H1 (cell line): ENCODE measurements at regions not wholly inside any gene's neighbourhood (a gene's known extent, or its start where the extent isn't known, plus 50 kb on each side); places are given as distances from the start of the nearest gene placed in this dataset.

Source experiments
- CTCF ChIA-PET: fragments of 300-600 bp; sonication (Branson Sonifier 250); formaldehyde crosslinking; loops from one replicate; lab custom pipeline; 2021; ENCODE audit not compliant: partially characterized antibody; lab: Charles Lee
- POLR2A ChIA-PET: fragments of 300-600 bp; sonication (Branson Sonifier 250); formaldehyde crosslinking; loops from one replicate; lab custom pipeline; 2021; ENCODE audit warnings: inconsistent platforms; ENCODE audit not compliant: partially characterized antibody; lab: Charles Lee
- DNase-seq, 2 experiments: peaks; one replicate each; pipeline versions ENCODE4 v3.0.0 to v3.0.0-alpha.2; 2010 to 2022; ENCODE audit warnings: low spot score in 2 of 2, low read depth in 1 of 2, mixed read lengths in 1 of 2
- FAIRE-seq: peaks from 2 replicates; lab custom pipeline; 2011; peaks lifted over from hg19 to GRCh38; lab: Jason Lieb, UNC
- H2AFZ ChIP-seq: 2 replicates; pipeline ENCODE4 v1.8.1; 2012; ENCODE audit warnings: low read length, inconsistent platforms
- H2AK5ac ChIP-seq: 2 replicates; pipeline ENCODE4 v1.6.1; 2013; ENCODE audit warnings: low read depth, low read length
- H2BK120ac ChIP-seq: replicated peaks from 2 replicates; pipeline ENCODE3; 2013; ENCODE audit warnings: low read depth, low read length, inconsistent platforms
- H2BK12ac ChIP-seq: 2 replicates; pipeline ENCODE4 v1.6.1; 2013; ENCODE audit warnings: low read depth, low read length
- H2BK15ac ChIP-seq: 2 replicates; pipeline ENCODE4 v1.6.1; 2013; ENCODE audit warnings: low read length
- H2BK20ac ChIP-seq: 2 replicates; pipeline ENCODE4 v1.6.1; 2013; ENCODE audit warnings: low read length
- H2BK5ac ChIP-seq: 2 replicates; pipeline ENCODE4 v1.6.1; 2013; ENCODE audit warnings: low read depth, low read length
- H3K14ac ChIP-seq: 2 replicates; pipeline ENCODE4 v1.6.1; 2013; ENCODE audit warnings: inconsistent platforms; ENCODE audit not compliant: insufficient read length
- H3K18ac ChIP-seq: 2 replicates; pipeline ENCODE4 v1.6.1; 2013; ENCODE audit warnings: low read length; ENCODE audit errors: extremely low read depth
- H3K23ac ChIP-seq: 2 replicates; pipeline ENCODE4 v1.6.1; 2013; ENCODE audit warnings: inconsistent platforms; ENCODE audit not compliant: insufficient read length
- H3K23me2 ChIP-seq: 2 replicates; pipeline ENCODE4 v1.6.1; 2013; ENCODE audit warnings: low read depth, low read length
- H3K27ac ChIP-seq: 2 replicates; pipeline ENCODE4 v1.6.1; 2011; ENCODE audit warnings: low read depth, low read length, inconsistent platforms
- H3K27me3 ChIP-seq, 4 experiments: replicated peaks in 1 of 4; 1 replicate in 1 of 4; 2 replicates in 3 of 4; pipeline versions ENCODE4 v1.6.1 to v1.8.1; 2011 to 2013; ENCODE audit warnings: low read length in 3 of 4, mild to moderate bottlenecking in 3 of 4, inconsistent platforms in 2 of 4, mixed read lengths in 2 of 4, moderate library complexity in 1 of 4; ENCODE audit not compliant: control insufficient read depth in 3 of 4, insufficient read depth in 3 of 4; ENCODE audit errors: extremely low read depth in 1 of 4
- H3K36me3 ChIP-seq, 4 experiments: 2 replicates each; pipeline versions ENCODE4 v1.6.1 to v1.8.1; 2011 to 2013; ENCODE audit warnings: mild to moderate bottlenecking in 4 of 4, low read length in 3 of 4, moderate library complexity in 2 of 4, control low read depth in 1 of 4, inconsistent platforms in 1 of 4; ENCODE audit not compliant: insufficient read depth in 4 of 4, control insufficient read depth in 2 of 4
- H3K4ac ChIP-seq: replicated peaks from 2 replicates; pipeline ENCODE3; 2013; ENCODE audit warnings: low read length, low read depth, mixed read lengths, inconsistent platforms; ENCODE audit not compliant: insufficient read length
- H3K4me1 ChIP-seq, 4 experiments: replicated peaks in 1 of 4; 1 replicate in 1 of 4; 2 replicates in 3 of 4; pipeline versions ENCODE4 v1.6.1 to v1.8.1; 2011 to 2013; ENCODE audit warnings: low read length in 3 of 4, inconsistent platforms in 2 of 4, mixed read lengths in 1 of 4; ENCODE audit not compliant: insufficient read depth in 4 of 4, control insufficient read depth in 3 of 4
- H3K4me2 ChIP-seq, 2 experiments: 2 replicates each; pipeline versions ENCODE4 v1.6.1 to v1.8.1; 2011 to 2013; ENCODE audit warnings: low read depth in 2 of 2, low read length in 2 of 2, control low read depth in 1 of 2, inconsistent platforms in 1 of 2, mild to moderate bottlenecking in 1 of 2; ENCODE audit not compliant: insufficient read depth in 1 of 2
- H3K4me3 ChIP-seq, 4 experiments: fragments of 200-600, 300-600 bp in 1 of 4; sonication (generic), shearing (Covaris generic), sonication (Bioruptor Twin) in 1 of 4; 2 replicates each; pipeline versions ENCODE4 v1.5.1 to v1.8.1; 2011 to 2016; ENCODE audit warnings: low read length in 4 of 4, low read depth in 3 of 4, control low read depth in 2 of 4, inconsistent platforms in 2 of 4, mild to moderate bottlenecking in 2 of 4, mixed read lengths in 1 of 4, moderate library complexity in 1 of 4; ENCODE audit not compliant: insufficient read depth in 2 of 4; ENCODE audit errors: extremely low read depth in 1 of 4
- H3K56ac ChIP-seq: replicated peaks from 2 replicates; pipeline ENCODE3; 2013; ENCODE audit warnings: low read depth, mild to moderate bottlenecking, mixed read lengths, low read length, inconsistent platforms; ENCODE audit not compliant: insufficient read length
- H3K79me1 ChIP-seq: 2 replicates; pipeline ENCODE4 v1.6.1; 2013; ENCODE audit warnings: low read depth, low read length, control low read depth
- H3K79me2 ChIP-seq, 2 experiments: 2 replicates each; pipeline versions ENCODE4 v1.6.1 to v1.8.1; 2012 to 2013; ENCODE audit warnings: low read length in 2 of 2, mild to moderate bottlenecking in 2 of 2, inconsistent platforms in 1 of 2; ENCODE audit not compliant: insufficient read depth in 2 of 2, control insufficient read depth in 1 of 2
- H3K9ac ChIP-seq, 4 experiments: replicated peaks in 1 of 4; 1 replicate in 1 of 4; 2 replicates in 3 of 4; pipeline versions ENCODE4 v1.6.1 to v1.8.1; 2011 to 2013; ENCODE audit warnings: low read depth in 3 of 4, low read length in 3 of 4, control low read depth in 2 of 4, mild to moderate bottlenecking in 2 of 4, moderate library complexity in 2 of 4, inconsistent platforms in 1 of 4; ENCODE audit errors: extremely low read depth in 1 of 4
- H3K9me3 ChIP-seq, 2 experiments: 2 replicates each; pipeline versions ENCODE4 v1.6.1 to v1.8.1; 2012 to 2013; ENCODE audit warnings: mild to moderate bottlenecking in 2 of 2, moderate library complexity in 2 of 2, control low read depth in 1 of 2, inconsistent platforms in 1 of 2, low read depth in 1 of 2, low read length in 1 of 2, mixed read lengths in 1 of 2; ENCODE audit not compliant: insufficient read depth in 2 of 2
- H4K20me1 ChIP-seq, 2 experiments: replicated peaks in 1 of 2; 2 replicates each; pipeline versions ENCODE3 to v1.8.1; 2011 to 2013; ENCODE audit warnings: inconsistent platforms in 2 of 2, low read length in 2 of 2, mild to moderate bottlenecking in 1 of 2; ENCODE audit not compliant: insufficient read depth in 2 of 2, control insufficient read depth in 1 of 2
- H4K5ac ChIP-seq: 2 replicates; pipeline ENCODE4 v1.6.1; 2013; ENCODE audit warnings: low read length, low read depth, mixed read lengths, inconsistent platforms; ENCODE audit not compliant: insufficient read length
- H4K8ac ChIP-seq: 2 replicates; pipeline ENCODE4 v1.8.0; 2013; ENCODE audit warnings: mild to moderate bottlenecking, moderate library complexity, low read length, inconsistent platforms; ENCODE audit not compliant: insufficient read depth; ENCODE audit errors: extremely low read depth
- H4K91ac ChIP-seq: replicated peaks from 2 replicates; pipeline ENCODE3; 2013; ENCODE audit warnings: low read length, mixed read lengths, inconsistent platforms; ENCODE audit not compliant: insufficient read length
- CBX5 ChIP-seq: fragments of 300-800, 300-1000 bp; sonication (generic); IDR thresholded peaks from 2 replicates; pipeline ENCODE4 v1.7.1; 2016; ENCODE audit warnings: antibody characterized with exemption, low read length, low read depth
- CHD1 ChIP-seq: IDR thresholded peaks from 2 replicates; pipeline ENCODE4 v1.6.1; 2012; ENCODE audit warnings: low read depth, low read length, improper control_type of control experiment
- MAFK ChIP-seq: IDR thresholded peaks from 2 replicates; pipeline ENCODE4 v1.6.1; 2012; ENCODE audit warnings: low read depth, mild to moderate bottlenecking, improper control_type of control experiment, low read length
- RBBP5 ChIP-seq: IDR thresholded peaks from 2 replicates; pipeline ENCODE4 v1.7.1; 2012; ENCODE audit warnings: low read depth, mild to moderate bottlenecking, inconsistent platforms, low read length, moderate library complexity, borderline replicate concordance
- SP1 ChIP-seq: IDR thresholded peaks from 2 replicates; pipeline ENCODE4 v1.6.1; 2011; ENCODE audit warnings: low read depth, low read length
- TAF7 ChIP-seq: optimal IDR thresholded peaks from 2 replicates; pipeline ENCODE3; 2011; ENCODE audit warnings: low read depth, mild to moderate bottlenecking, inconsistent platforms, low read length, moderate library complexity, borderline replicate concordance
- WGBS, 2 experiments: shearing (Covaris generic) in 1 of 2; methylation state at CpG; one replicate each; pipeline versions ENCODE4 v1.1.6 to v1.1.7; 2013 to 2015; ENCODE audit warnings: low lambda C conversion rate in 2 of 2, mixed read lengths in 2 of 2, inconsistent platforms in 1 of 2, low coverage in 1 of 2, missing lambda C conversion rate in 1 of 2; ENCODE audit not compliant: insufficient replicate concordance in 2 of 2, insufficient coverage in 1 of 2, insufficient read length in 1 of 2; ENCODE audit errors: extremely low coverage in 1 of 2, missing lambda C conversion rate in 1 of 2; 5-methylcytosine and 5-hydroxymethylcytosine counted together

DNA sequence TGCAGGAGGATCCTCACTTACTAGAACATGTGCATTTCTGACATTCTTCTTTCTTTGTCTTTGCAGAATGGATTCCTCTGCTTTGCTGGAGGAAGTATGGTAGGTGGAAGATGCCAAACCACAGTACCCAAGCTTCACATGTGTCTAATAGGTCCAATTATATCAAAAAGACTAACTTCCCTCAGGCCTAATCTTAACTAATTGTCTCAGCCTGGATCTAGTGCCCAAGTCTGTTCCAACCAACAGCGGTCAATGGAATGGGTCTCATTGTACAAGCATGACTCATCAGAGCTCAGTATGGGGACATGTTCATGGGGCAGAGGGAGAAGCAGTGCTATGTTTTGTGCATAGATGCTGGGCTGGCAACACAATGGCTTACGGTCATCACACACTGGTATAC, 81.6 kb upstream of the CSNK1A1L start:
- Histone ChIP-seq H3K4me1 (no peaks in the 10 kb centered on the region), H3K79me1 (no peaks in the 10 kb centered on the region), H3K18ac (no peak overlapping the region), H3K4me2 (no peak overlapping the region), H2BK5ac (no peak overlapping the region), H2AK5ac (no peak overlapping the region), H4K91ac (no peak overlapping the region), H3K79me2 (no peaks in the 10 kb centered on the region), H2BK15ac (no peak overlapping the region), H3K27me3 (no peaks in the 10 kb centered on the region), H3K9ac (no peak overlapping the region), H2BK120ac (no peak overlapping the region), H3K14ac (no peak overlapping the region), H2AFZ (no peak overlapping the region), H2BK12ac (no peak overlapping the region), H2BK20ac (no peak overlapping the region), H3K23me2 (no peaks in the 10 kb centered on the region; the same call in 1 of the 2 replicates), H3K4ac (no peak overlapping the region), H3K56ac (no peak overlapping the region), H3K23ac (no peak overlapping the region), H4K5ac (no peak overlapping the region), H4K8ac (peak overlapping the region; percentile 11; the same call in 1 of the 2 replicates), H3K4me3 (no peak overlapping the region), H3K36me3 (no peaks in the 10 kb centered on the region), H3K27ac (no peak overlapping the region), H3K9me3 (no peaks in the 10 kb centered on the region), H4K20me1 (no peaks in the 10 kb centered on the region)
- ChIA-PET POLR2A (no interaction called here), CTCF (interaction anchor here (0.7 kb wide), 1 partner anchor 11 kb away, joined by 3 read pairs; no protein-coding TSS in a partner anchor)
- WGBS, 2 experiments, result 94% methylated on average over 2 of the region's 2 CpGs; no CpG with 5 or more reads in 1 of the 2 experiments
- DNase-seq (no peak), FAIRE-seq (no peak)
- TF ChIP-seq CBX5 (no peak), SP1 (no peak), MAFK (no peak), RBBP5 (no peak), CHD1 (no peak), TAF7 (no peak)
